Thyroid gland (tissue), 4 donors: ENCODE measurements at regions not wholly inside any gene's neighbourhood (a gene's known extent, or its start where the extent isn't known, plus 50 kb on each side); places are given as distances from the start of the nearest gene placed in this dataset.

ENCODE experiments used
- POLR2A ChIP-seq, 2 donors: fragments of 450-650 bp; IDR thresholded peaks; one replicate each; pipeline ENCODE4 v1.6.1; 2017; ENCODE audit warnings: antibody characterized with exemption in 2 of 2, mild to moderate bottlenecking in 2 of 2, moderate library complexity in 1 of 2
- TF ChIP-seq, protein P1 (sequence below), 6 experiments: fragments of 200-600 bp in 3 of 6; fragments of 450-650 bp in 3 of 6; sonication (generic) in 3 of 6; IDR thresholded peaks; one replicate each; pipeline ENCODE4 v1.5.1; 2016 to 2019; ENCODE audit warnings: antibody characterized with exemption in 6 of 6, mild to moderate bottlenecking in 2 of 6, inconsistent platforms in 1 of 6, moderate library complexity in 1 of 6

DNA sequence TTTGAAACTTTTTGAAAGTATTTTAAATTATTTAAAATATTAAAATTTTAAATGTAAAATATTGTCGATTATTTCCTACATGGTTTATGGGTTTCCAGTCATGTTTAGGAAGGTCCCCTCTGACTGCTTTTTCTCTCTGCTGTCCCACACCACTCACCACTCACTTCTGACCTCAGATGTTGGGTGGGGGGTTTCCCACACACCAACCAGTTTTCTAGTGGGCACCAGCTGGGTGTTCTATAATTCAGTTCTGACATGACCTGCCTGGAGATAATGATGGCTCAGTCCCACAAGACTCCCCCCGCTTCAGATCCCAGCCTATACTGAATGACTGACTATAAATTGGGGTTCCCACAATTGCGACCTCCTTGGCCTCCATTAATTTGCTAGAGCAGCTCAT is 310.4 kb downstream of the GADD45G start:
- TF ChIP-seq, protein P1, sequence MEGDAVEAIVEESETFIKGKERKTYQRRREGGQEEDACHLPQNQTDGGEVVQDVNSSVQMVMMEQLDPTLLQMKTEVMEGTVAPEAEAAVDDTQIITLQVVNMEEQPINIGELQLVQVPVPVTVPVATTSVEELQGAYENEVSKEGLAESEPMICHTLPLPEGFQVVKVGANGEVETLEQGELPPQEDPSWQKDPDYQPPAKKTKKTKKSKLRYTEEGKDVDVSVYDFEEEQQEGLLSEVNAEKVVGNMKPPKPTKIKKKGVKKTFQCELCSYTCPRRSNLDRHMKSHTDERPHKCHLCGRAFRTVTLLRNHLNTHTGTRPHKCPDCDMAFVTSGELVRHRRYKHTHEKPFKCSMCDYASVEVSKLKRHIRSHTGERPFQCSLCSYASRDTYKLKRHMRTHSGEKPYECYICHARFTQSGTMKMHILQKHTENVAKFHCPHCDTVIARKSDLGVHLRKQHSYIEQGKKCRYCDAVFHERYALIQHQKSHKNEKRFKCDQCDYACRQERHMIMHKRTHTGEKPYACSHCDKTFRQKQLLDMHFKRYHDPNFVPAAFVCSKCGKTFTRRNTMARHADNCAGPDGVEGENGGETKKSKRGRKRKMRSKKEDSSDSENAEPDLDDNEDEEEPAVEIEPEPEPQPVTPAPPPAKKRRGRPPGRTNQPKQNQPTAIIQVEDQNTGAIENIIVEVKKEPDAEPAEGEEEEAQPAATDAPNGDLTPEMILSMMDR (IDR thresholded peaks at IDR 0.05), result no peak
- no peak for TF ChIP-seq POLR2A (IDR thresholded peaks at IDR 0.05)
